RWPE1 (cell line): ENCODE measurements at regions not wholly inside any gene's neighbourhood (a gene's known extent, or its start where the extent isn't known, plus 50 kb on each side); places are given as distances from the start of the nearest gene placed in this dataset.

ENCODE experiments used
- CTCF ChIA-PET: fragments of 350-600 bp; sonication (Branson Sonifier 250); formaldehyde crosslinking; extraction: SDS; loops from one replicate; lab custom pipeline; 2021; lab: Yijun Ruan, JAX
- POLR2A ChIA-PET: fragments of 400-600 bp; formaldehyde crosslinking; extraction: SDS; loops from one replicate; lab custom pipeline; 2020; ENCODE audit warnings: antibody characterized with exemption; ENCODE audit not compliant: low non-redundant PET; lab: Yijun Ruan, JAX
- DNase-seq: peaks from one replicate; pipeline ENCODE4 v3.0.0; 2012; ENCODE audit warnings: low spot score
- H3K27ac ChIP-seq: fragments of 450-650 bp; 2 replicates; pipeline ENCODE4 v1.5.1; 2017
- TF ChIP-seq, protein P1 (sequence below): fragments of 450-650 bp; conservative IDR thresholded peaks from 2 replicates; pipeline ENCODE4 v1.5.1; 2017; ENCODE audit warnings: low read depth, mild to moderate bottlenecking

DNA sequence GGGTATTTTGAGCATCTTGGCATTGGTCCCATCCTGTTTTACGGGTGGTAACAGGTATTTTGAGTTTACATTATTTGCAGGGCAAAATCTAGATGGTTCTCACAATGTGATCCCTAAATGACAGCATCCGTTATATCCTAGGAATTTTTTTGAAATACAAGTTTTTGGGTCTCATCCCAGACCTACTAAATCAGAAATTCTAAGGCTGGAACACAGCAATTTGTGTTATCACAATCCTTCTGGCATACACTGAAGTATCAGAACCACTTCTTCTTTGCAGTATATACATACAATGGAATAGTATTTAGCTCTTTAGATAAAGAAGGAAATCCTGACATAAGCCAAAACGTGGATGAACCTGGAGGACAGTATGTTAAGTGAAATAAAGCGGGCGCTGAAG, 104.1 kb upstream of the LSM6 start:
- no peak for DNase-seq
- CTCF ChIA-PET = no interaction called here
- POLR2A ChIA-PET = no interaction called here
- TF ChIP-seq, protein P1, sequence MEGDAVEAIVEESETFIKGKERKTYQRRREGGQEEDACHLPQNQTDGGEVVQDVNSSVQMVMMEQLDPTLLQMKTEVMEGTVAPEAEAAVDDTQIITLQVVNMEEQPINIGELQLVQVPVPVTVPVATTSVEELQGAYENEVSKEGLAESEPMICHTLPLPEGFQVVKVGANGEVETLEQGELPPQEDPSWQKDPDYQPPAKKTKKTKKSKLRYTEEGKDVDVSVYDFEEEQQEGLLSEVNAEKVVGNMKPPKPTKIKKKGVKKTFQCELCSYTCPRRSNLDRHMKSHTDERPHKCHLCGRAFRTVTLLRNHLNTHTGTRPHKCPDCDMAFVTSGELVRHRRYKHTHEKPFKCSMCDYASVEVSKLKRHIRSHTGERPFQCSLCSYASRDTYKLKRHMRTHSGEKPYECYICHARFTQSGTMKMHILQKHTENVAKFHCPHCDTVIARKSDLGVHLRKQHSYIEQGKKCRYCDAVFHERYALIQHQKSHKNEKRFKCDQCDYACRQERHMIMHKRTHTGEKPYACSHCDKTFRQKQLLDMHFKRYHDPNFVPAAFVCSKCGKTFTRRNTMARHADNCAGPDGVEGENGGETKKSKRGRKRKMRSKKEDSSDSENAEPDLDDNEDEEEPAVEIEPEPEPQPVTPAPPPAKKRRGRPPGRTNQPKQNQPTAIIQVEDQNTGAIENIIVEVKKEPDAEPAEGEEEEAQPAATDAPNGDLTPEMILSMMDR = no peak
- no peak overlapping the region for H3K27ac ChIP-seq

DNA sequence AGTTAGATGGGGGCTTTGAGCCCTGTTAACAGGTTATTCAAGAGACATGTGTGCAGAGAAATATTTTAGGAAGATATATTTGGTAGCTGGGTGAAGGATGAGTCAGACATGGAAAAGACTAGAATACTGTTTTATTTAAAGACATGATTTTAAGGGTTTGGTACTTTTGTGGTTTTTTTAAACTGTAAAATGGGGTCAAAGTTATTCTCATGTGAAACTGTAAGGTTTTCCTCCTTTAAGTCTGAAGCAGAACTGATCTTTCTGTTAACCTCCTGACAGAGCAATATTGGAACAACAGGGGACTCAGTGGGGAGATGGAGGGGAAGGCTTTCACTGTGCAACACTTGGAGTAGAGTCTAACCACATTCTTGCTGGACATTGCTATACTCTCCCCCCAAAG, 112.4 kb upstream of the LSM6 start:
- TF ChIP-seq, protein P1 = no peak
- CTCF ChIA-PET = no interaction called here
- H3K27ac ChIP-seq = no peak overlapping the region

DNA sequence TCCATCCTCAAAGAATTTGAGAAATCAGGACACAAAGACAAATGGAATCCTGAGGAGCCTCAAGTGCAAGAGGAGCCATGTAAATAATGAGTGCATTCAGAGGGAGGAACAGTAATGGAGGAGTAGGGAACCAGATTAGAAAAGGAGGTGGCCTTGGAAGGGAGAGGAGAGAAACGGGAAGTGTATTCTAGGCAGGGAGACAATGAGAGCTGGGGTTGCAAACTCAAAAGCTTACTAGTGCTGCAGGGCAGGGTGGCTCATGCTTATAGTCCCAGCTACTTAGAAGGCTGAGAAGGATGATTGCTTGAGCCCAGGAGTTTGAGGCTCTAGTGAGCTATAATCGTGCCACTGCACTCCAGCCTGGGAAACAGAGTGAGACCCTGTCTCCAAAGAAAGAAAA, 113.2 kb upstream of the LSM6 start:
- ChIA-PET POLR2A (no interaction called here), CTCF (no interaction called here)
- H3K27ac ChIP-seq = no peak overlapping the region

More for the DNA sequence above, 112.4 kb upstream of the LSM6 start:
- no peak for DNase-seq
- POLR2A ChIA-PET = no interaction called here

DNA sequence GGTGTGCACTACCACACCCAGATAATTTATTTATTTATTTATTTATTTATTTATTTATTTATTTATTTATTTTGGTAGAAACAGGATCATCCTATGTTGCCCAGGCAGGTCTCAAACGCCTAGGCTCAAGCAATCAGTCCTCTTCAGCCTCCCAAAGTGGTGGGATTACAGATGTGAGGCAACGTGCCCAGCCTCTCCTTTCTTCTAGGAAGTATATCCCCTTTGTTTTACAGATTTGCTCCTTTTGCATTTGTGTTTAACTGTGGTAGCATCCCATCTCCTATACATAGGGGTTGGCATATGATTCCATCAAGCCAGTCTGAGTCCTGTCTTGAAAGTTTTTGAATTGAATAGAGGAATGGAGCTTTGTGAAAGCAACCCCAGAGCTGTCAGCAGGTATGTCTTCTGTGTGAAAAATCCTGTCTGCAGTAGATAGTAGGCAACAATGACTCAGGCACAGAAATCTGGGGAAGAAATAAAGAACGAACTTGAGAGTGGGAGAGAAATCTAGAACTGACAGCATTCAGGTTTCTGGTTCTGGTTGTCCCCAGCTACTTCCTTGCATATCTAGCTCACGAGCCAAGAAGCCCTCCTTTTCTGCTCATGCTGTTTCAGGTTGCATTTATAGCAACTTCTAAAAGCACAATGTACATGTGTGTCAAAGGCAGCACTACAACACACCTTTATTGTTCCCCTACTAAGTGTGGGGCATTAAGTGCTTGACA, 113.7 kb upstream of the LSM6 start:
- DNase-seq = no peak
- ChIA-PET POLR2A (no interaction called here), CTCF (no interaction called here)
- H3K27ac ChIP-seq = no peak overlapping the region
- TF ChIP-seq, protein P1 = no peak

More for the DNA sequence above, 113.2 kb upstream of the LSM6 start:
- no peak for DNase-seq
- TF ChIP-seq, protein P1 = no peak

DNA sequence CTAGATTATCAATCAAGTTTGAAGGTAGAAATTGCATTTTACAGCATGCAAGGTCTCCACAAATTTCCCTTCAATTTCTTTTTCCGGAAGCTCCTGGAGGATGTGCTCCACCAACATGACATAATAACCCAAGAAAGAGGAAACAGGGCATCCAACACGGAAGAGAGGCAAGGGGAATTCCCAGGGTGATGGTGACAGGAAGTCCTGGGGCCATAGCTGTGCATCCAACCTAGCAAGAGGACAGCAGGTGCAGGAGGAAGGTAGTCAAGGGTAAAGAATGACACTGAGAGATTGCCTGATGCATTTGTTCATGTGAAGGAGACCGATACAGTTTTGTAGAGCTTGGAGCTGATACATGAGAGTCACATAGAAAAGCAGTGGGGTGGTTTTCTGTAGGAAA, 115.7 kb upstream of the LSM6 start:
- ChIA-PET CTCF (interaction anchor here (0.5 to 1.0 kb wide), 3 partner anchors 8 to 182 kb away, joined by 3 to 7 read pairs (median 4); no protein-coding TSS in a partner anchor), POLR2A (no interaction called here)
- DNase-seq = no peak
- TF ChIP-seq, protein P1 = no peak
- H3K27ac ChIP-seq = no peak overlapping the region

DNA sequence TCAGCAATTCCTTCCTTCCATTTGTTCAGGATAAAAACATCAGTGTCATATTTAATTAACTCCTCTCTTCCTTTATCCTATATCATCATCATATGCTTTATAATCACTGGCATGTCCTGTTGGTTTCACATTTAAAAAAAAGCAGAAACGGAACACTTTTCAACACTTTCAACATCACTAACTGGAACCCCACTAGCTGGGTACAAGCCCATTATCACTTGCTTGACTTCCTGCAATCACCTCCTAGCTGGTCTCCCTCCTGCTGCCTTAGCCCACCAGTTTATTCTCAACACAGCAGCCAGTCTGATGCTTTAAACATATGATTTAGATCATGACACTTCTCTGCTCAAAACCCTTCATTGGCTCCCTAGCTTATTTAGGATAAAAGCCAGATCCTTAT, 116.4 kb upstream of the LSM6 start:
- no peak for DNase-seq
- no peak overlapping the region for H3K27ac ChIP-seq
- ChIA-PET CTCF (interaction anchor here (1.0 kb wide), 1 partner anchor 183 kb away, joined by 7 read pairs; no protein-coding TSS in a partner anchor), POLR2A (no interaction called here)
- TF ChIP-seq, protein P1 = no peak
